ENCODE measurements at regions not wholly inside any gene's neighbourhood (a gene's known extent, or its start where the extent isn't known, plus 50 kb on each side); places are given as distances from the start of the nearest gene placed in this dataset.

DNA sequence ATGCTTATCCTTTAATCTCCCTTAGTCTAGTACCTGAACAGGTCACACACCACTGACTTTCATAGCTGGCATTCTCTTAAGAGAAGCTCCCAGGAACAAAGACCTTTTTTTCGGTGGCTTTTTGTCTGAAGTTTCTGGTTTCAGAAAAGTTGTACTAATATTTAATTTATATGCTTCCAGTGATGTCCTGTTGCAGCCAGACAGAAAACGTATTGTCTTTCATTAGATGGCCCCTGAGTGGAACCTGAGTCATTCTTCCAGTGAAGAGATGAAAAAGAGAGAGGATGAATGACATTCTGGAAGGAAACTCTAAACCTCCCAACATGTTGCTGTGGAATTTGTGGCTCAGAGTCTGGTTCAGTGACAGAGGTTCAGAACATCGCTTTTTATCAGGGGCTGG is 274.8 kb upstream of the TAC1 start (continued):
- TF ChIP-seq REST (IDR thresholded peaks at IDR 0.05; ENCODE audit: low read depth, low read length) (no peak), PAX5 (IDR thresholded peaks at IDR 0.05; ENCODE audit: borderline replicate concordance, low read depth, low read length) (no peak)

GRCh38 chr7:97460433-97460832 is 271.5 kb upstream of the TAC1 start:
- CTCF ChIA-PET: no interaction called here
- Histone ChIP-seq H3K4me1 (ENCODE audit: control insufficient read depth, insufficient read depth, low read length) (no peaks in the 10 kb centered on the region), H3K27me3 (replicated peaks in 1 of 2; ENCODE audit: control insufficient read depth in 2 of 2, insufficient read depth in 2 of 2, low read length in 1 of 2) (no peaks in the 10 kb centered on the region), H3K9me3 (replicated peaks; ENCODE audit: control insufficient read depth, insufficient read depth, low read length) (no peaks in the 10 kb centered on the region; the same call in 2 of the 3 replicates), H2AFZ (ENCODE audit: control insufficient read depth, low read depth, low read length) (no peak overlapping the region), H3K79me2 (ENCODE audit: control insufficient read depth, insufficient read depth, low read length) (no peaks in the 10 kb centered on the region), H3K27ac (ENCODE audit: control insufficient read depth, insufficient read depth) (no peak overlapping the region), H4K20me1 (ENCODE audit: control insufficient read depth, insufficient read depth) (no peaks in the 10 kb centered on the region), H3K4me3 (no peak overlapping the region), H3K36me3 (ENCODE audit: control insufficient read depth in 2 of 2, insufficient read depth in 2 of 2, low read length in 1 of 2) (no peaks in the 10 kb centered on the region), H3K4me2 (ENCODE audit: control insufficient read depth, insufficient read depth) (no peak overlapping the region), H3K9ac (ENCODE audit: control insufficient read depth, insufficient read depth, low read length) (no peak overlapping the region)
- WGBS (ENCODE audit: insufficient coverage, insufficient replicate concordance, low lambda C conversion rate, missing lambda C conversion rate): 0% methylated on average over 1 of the region's 1 CpG
- no peak for TF ChIP-seq SRF (IDR thresholded peaks at IDR 0.05; ENCODE audit: low read depth in 2 of 2, low read length in 2 of 2)
- TF ChIP-seq SUPT20H (IDR thresholded peaks at IDR 0.05; ENCODE audit: borderline replicate concordance, control insufficient read depth, low read depth, low read length): no peak
- no peak for TF ChIP-seq MYC (IDR thresholded peaks at IDR 0.05; ENCODE audit: insufficient read depth, insufficient read length, insufficient replicate concordance, low read length, severe bottlenecking)
- BruUV-seq (replicated peaks): no TSS peak
- RAD21 ChIA-PET (ENCODE audit: unreplicated experiment): no interaction called here
- SMC1A ChIA-PET (ENCODE audit: uncharacterized antibody, unreplicated experiment): no interaction called here
- in situ Hi-C loops (cut with MboI): no loop called here
- FAIRE-seq: no peak
- POLR2A ChIA-PET: no interaction called here
- no peak for DNase-seq (ENCODE audit: low read depth, low spot score)
- intact Hi-C loops (cut with micrococcal nuclease; ENCODE audit: unreplicated experiment): no loop called here
- no peak for ATAC-seq

All from GM12878 (cell line).